Fibroblast of peridontal ligament (primary cell): ENCODE measurements at regions not wholly inside any gene's neighbourhood (a gene's known extent, or its start where the extent isn't known, plus 50 kb on each side); places are given as distances from the start of the nearest gene placed in this dataset.
"Not testable (repeated sequence)": the region's sequence is repeated elsewhere in the genome, so short reads cannot be mapped to it uniquely, and the experiment has no call there.

Experiments used
- DNase-seq: peaks from one replicate; pipeline ENCODE4 v3.0.0-alpha.2; 2010; ENCODE audit errors: extremely low read depth

DNA sequence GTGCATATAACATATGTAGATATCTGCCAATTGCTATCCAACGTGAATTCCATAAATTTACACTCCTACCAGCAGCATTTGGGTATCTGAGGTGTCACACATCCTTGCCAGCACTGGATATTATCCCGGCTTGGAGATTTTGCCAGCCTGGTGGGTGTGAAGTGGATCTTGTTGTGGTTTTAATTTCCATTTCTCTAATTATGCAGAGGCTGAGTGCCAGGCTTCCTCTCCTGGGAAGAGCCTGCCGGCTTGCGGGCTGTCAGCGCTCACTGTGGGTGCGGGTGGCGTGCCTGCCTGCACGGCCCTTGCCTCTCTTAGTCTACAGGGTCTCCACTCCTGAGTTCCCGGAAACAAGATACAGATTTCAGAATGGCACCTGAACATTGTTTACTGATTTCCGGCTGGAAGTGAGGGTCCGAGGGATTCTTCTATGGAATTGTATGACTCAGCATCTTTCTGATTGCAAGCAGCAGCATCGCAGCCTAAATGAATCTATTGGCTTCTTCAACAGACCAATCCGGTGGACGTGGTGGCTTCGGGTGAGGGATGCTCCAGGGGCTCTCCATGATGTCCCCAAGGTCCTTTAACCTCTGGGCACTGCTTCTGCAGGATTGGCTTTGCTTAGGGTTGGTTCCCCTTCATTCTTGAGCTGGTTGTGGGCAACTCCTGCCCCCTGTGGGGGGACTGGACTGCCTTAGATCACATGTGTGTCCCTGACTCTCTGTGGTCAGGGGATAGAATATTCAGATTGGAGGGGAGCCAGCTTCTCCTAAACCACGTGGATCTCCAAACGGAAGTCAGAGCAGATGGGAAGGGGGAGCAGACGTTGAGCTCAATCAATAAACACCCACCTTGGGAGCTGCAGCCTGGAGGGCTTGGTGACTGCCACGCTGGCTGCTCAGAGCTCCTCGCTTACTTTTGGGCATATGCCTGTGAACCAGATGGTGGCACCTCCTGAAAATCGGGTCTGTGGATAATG, 58.0 kb upstream of the LRPAP1 start:
- DNase-seq, result not testable (repeated sequence)

DNA sequence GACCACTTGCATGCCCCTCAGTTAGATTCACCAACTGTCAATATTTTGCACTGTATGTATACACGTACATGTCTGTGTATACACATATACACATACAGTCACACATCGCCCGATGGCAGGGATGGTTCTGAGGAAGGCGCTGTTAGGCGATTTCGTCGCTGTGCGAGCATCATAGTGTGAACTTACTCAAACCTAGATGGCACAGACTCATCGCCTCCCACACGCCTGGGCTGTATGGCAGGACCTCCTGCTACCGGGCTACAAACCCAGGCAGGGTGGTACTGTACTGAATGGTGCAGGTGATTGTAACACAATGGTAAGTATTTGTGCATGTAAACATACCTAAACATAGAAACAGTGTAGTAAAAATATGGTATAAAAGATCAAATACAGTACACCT, 57.2 kb upstream of the LRPAP1 start:
- DNase-seq, result not testable (repeated sequence)

DNA sequence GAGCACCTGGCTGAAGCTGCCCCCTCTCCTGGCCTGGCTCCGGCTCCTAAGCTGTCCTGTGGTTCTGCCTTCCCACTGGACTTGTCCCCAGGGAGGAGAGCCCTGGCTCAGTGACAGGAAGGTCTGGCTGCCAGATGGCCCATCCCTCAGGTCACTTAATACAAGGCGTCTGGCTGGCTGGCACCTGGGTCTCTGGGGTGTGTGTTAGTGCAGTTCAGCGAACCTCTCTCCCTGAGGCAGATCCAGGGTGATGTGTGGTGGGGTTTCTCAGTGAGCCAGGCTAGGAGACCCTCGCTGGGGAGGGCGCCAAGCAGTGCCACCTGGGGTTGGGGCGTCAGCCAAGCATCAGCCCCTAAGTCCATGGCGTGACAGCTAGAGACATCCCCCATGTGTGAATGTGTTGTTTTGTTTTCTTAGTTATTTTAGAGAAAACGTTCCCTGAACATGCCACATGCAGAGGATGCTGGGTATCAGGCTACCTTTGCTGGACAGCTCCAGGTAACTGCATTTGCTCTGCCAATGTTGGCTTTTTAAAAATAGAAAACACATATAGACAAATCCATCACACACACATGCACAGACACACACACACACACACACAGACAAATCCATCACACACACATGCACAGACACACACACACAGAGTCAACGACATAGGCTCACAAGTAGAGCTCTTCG, 56.4 kb upstream of the LRPAP1 start:
- not testable (repeated sequence) for DNase-seq

DNA sequence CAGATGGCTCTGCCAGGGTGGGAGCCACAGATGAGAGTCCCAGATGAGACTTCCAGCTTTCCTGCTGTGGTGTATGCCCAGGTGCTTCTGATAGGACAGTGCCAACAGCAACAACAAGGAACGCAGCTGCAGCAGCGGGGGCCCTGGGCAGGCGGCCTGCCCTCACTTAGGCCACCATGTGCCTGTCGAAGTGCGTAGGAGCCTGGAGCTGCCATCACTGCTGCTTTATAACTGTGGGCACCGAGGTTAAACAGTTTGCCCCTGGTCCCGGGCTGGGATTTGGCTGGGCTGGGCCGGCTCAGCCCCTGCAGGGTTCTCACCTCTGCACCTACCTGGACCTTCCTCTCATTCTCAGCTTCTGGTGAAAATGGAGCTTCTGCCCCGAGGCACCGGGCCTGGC, 54.4 kb upstream of the LRPAP1 start:
- DNase-seq, result not testable (repeated sequence)

DNA sequence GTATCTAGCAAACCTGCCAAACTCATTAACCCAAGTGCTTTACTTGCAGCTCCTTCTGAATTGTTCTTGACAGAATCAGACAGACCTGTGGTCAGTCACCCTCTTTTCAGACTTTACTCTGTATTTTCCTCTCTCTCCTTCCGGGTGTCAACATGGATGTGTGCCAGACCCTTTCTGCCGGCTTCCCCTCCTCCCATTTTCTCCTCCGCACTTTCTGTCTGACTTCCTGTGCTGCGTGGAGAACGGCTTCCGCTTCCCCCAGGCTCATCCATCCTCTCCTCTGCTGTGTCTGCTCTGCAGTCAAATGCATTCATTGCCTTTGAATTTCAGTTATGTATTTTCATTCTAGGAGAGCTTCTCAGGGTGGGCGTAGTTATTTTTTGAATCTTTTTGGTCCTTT, 53.3 kb upstream of the LRPAP1 start:
- not testable (repeated sequence) for DNase-seq

DNA sequence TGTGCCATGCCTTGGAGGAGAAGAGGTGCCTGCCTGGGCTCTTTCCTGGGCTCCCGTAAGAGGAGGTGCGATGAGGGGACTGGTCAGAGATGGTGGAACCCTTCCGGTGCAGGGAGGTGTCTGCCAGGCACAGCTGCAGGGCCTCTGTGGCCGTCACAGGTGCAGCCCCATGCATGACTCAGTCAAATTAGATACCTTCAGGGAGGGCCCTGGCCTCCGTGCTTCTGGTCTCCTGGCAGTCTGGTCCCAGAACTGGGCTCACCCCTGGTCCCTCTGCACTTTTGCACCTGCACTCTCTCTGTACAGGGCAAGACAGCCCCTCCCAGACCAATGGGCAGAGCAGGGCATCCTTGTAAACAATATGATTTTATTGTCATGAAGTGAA, 49.9 kb upstream of the LRPAP1 start:
- no peak for DNase-seq
